PC-3 (cell line): ENCODE measurements at regions not wholly inside any gene's neighbourhood (a gene's known extent, or its start where the extent isn't known, plus 50 kb on each side); places are given as distances from the start of the nearest gene placed in this dataset.

ENCODE experiments used
- EZH2 ChIP-seq: fragments of 300-600 bp; sonication (generic); IDR thresholded peaks from one replicate; pipeline ENCODE4 v1.6.1; 2017; ENCODE audit warnings: antibody characterized with exemption, mild to moderate bottlenecking, low read length; ENCODE audit not compliant: unreplicated experiment
- EZH2phosphoT487 ChIP-seq: fragments of 300-600 bp; sonication (generic); IDR thresholded peaks from 2 replicates; pipeline ENCODE4 v1.6.1; 2018; ENCODE audit warnings: mild to moderate bottlenecking, antibody characterized with exemption, low read length, borderline replicate concordance
- TF ChIP-seq, protein P1 (sequence below): fragments of 300-600 bp; sonication (generic); conservative IDR thresholded peaks from 2 replicates; pipeline ENCODE4 v1.5.1; 2017; ENCODE audit warnings: antibody characterized with exemption, low read depth, mild to moderate bottlenecking, low read length

DNA sequence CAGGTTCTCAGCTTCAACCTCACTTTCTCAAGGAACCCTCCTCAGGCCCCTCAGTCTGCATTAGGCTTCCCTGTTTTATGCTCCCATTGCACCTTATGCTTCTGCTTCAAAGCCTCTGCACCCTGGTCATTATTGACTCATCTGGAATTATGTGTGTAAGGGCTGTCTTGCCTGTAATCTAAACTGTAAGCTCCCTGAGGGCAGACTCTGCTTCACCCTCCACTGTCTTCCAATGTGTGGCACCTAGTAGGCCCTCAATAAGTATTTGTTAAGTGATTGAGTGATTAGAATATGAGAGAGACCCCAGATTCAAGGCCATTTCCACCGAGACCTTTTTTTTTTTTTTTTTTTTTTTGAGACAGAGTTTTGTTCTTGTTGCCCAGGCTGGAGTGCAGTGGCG, 79.1 kb downstream of the VCPKMT start:
- TF ChIP-seq, protein P1, sequence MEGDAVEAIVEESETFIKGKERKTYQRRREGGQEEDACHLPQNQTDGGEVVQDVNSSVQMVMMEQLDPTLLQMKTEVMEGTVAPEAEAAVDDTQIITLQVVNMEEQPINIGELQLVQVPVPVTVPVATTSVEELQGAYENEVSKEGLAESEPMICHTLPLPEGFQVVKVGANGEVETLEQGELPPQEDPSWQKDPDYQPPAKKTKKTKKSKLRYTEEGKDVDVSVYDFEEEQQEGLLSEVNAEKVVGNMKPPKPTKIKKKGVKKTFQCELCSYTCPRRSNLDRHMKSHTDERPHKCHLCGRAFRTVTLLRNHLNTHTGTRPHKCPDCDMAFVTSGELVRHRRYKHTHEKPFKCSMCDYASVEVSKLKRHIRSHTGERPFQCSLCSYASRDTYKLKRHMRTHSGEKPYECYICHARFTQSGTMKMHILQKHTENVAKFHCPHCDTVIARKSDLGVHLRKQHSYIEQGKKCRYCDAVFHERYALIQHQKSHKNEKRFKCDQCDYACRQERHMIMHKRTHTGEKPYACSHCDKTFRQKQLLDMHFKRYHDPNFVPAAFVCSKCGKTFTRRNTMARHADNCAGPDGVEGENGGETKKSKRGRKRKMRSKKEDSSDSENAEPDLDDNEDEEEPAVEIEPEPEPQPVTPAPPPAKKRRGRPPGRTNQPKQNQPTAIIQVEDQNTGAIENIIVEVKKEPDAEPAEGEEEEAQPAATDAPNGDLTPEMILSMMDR, result no peak
- TF ChIP-seq EZH2phosphoT487 (no peak), EZH2 (no peak)
